ENCODE measurements at regions not wholly inside any gene's neighbourhood (a gene's known extent, or its start where the extent isn't known, plus 50 kb on each side); places are given as distances from the start of the nearest gene placed in this dataset.

GRCh38 chr16:13829697-13830299 is 90.2 kb upstream of the ERCC4 start:
- DNase-seq (ENCODE audit: low read depth): no peak
- H3K4me3 ChIP-seq (ENCODE audit: low read depth, low read length): no peak overlapping the region
- TF ChIP-seq, protein P1, sequence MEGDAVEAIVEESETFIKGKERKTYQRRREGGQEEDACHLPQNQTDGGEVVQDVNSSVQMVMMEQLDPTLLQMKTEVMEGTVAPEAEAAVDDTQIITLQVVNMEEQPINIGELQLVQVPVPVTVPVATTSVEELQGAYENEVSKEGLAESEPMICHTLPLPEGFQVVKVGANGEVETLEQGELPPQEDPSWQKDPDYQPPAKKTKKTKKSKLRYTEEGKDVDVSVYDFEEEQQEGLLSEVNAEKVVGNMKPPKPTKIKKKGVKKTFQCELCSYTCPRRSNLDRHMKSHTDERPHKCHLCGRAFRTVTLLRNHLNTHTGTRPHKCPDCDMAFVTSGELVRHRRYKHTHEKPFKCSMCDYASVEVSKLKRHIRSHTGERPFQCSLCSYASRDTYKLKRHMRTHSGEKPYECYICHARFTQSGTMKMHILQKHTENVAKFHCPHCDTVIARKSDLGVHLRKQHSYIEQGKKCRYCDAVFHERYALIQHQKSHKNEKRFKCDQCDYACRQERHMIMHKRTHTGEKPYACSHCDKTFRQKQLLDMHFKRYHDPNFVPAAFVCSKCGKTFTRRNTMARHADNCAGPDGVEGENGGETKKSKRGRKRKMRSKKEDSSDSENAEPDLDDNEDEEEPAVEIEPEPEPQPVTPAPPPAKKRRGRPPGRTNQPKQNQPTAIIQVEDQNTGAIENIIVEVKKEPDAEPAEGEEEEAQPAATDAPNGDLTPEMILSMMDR (conservative IDR thresholded peaks at IDR 0.05; ENCODE audit: low read depth, low read length): no peak

- DNase-seq (ENCODE audit: low read depth): no peak
- no peak overlapping the region for H3K4me3 ChIP-seq (ENCODE audit: low read depth, low read length)
- TF ChIP-seq, protein P1 (conservative IDR thresholded peaks at IDR 0.05; ENCODE audit: low read depth, low read length): no peak
Observed at GRCh38 chr16:13833515-13833914, 86.4 kb upstream of the ERCC4 start.

GRCh38 chr16:13835387-13835786 is 84.6 kb upstream of the ERCC4 start:
- DNase-seq (ENCODE audit: low read depth): no peak
- H3K4me3 ChIP-seq (ENCODE audit: low read depth, low read length): no peak overlapping the region
- TF ChIP-seq, protein P1 (conservative IDR thresholded peaks at IDR 0.05; ENCODE audit: low read depth, low read length): no peak

DNA sequence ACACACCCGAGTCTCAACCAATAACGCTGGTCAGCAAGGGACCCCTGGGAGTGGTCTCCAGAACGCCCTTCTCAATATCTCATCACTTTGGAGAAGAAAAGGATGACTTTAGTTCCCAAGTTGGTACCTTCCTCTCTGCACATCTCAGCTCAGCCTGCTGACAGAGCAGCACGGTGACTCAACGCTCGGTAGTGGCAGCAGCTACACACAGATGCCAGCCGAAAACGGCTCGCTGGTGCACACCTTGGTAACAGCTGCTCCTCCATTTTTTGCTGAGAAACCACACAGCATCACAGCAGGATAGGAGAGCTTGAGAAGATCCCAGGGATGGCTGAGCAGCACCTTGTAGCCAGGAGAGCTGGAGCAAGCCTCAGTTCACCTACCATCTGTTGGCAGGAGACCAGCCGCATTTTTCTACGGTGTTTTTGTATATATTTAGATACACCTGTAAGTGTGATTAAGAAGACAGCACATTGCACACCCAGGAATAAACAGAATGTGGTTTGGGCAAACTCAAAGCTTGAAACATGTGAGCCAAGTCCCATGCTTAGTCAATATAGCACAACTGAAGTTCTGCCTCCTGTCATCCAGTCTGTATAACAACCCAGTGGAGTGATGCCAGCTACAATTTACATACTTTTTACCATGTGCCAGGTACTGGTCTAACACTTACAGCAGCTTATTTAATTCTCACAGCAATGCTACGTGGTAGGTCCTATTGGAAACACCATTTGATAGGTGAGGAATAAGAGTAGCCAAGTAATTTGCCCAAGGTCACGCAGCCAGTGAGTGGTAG is 83.8 kb upstream of the ERCC4 start:
- TF ChIP-seq, protein P1 (conservative IDR thresholded peaks at IDR 0.05; ENCODE audit: low read depth, low read length): no peak
- DNase-seq (ENCODE audit: low read depth): no peak
- H3K4me3 ChIP-seq (ENCODE audit: low read depth, low read length): no peak overlapping the region

- TF ChIP-seq, protein P1 (conservative IDR thresholded peaks at IDR 0.05; ENCODE audit: low read depth, low read length): no peak
- no peak overlapping the region for H3K4me3 ChIP-seq (ENCODE audit: low read depth, low read length)
- no peak for DNase-seq (ENCODE audit: low read depth)
Observed at GRCh38 chr16:13838401-13839190, 81.4 kb upstream of the ERCC4 start.

- TF ChIP-seq, protein P1 (conservative IDR thresholded peaks at IDR 0.05; ENCODE audit: low read depth, low read length): peak; percentile 21
- H3K4me3 ChIP-seq (ENCODE audit: low read depth, low read length): no peak overlapping the region
- no peak for DNase-seq (ENCODE audit: low read depth)
Observed at GRCh38 chr16:13839577-13839976, 80.4 kb upstream of the ERCC4 start.

Data from epithelial cell of proximal tubule (primary cell).